NCI-H748 (cell line): ENCODE measurements at regions not wholly inside any gene's neighbourhood (a gene's known extent, or its start where the extent isn't known, plus 50 kb on each side); places are given as distances from the start of the nearest gene placed in this dataset.
A peak's percentile ranks its signal among the peaks of the same experiment; 100 is the strongest.
"Not testable (repeated sequence)": the region's sequence is repeated elsewhere in the genome, so short reads cannot be mapped to it uniquely, and the experiment has no call there.

ENCODE experiments used
- DNase-seq: peaks from one replicate; lab custom pipeline; 2025; ENCODE audit not compliant: unreplicated experiment; lab: John Stamatoyannopoulos, UW

DNA sequence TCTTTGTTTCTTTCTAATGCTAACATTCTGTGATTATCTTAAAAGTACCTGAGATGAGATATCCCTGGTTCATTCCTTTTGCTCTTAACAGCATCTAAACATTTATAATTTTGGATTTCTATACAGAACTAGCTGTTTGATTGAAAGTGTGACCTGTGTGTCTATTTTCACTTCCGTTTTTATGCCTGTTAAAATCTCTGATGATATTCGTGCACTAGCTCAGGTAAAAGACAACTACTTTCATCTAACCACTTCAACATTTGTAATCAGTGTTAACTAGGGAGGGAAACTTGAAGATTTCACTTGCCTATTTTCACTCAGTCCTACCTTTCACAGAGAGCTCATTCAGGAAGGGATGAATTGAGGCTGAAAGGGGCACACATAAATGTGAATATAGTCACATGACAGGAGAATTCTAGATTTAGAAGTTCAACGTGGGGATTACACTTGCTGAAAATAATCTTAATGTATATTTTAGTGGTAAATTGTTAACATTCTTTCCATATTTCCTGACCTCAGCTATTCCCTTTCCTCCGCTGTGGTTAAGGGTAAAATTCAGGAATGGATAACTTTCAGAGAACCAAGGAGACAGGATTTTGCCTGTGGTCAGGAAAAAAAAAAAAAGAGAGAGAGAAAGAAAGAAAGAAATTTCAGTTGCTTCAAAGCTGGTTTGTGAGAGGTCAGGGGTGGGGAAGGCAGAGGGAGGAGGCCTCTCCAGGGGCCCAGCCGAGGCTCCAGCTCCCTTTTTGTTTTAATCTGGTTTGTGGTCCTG lies 159.8 kb upstream of the TSC22D2 start:
- no peak for DNase-seq

DNA sequence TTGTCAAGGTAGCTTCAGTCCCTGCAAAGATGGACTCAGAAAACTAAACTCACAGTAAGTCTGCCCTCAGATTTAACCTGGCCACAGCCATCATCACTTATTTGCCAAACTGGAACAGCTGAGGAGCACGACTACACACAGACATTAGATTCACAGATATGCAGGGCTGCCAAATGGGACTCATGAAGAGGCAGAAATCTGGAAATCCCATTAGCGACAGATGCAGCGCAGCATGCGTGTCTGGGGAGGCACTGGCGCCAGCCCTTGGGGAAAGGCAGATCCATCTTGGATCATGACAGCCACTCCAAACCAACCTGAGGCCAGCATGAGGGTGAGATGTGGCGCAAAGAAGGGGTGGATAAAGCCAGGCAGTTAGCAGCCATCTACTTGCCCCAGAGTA lies 160.7 kb upstream of the TSC22D2 start:
- DNase-seq = no peak

DNA sequence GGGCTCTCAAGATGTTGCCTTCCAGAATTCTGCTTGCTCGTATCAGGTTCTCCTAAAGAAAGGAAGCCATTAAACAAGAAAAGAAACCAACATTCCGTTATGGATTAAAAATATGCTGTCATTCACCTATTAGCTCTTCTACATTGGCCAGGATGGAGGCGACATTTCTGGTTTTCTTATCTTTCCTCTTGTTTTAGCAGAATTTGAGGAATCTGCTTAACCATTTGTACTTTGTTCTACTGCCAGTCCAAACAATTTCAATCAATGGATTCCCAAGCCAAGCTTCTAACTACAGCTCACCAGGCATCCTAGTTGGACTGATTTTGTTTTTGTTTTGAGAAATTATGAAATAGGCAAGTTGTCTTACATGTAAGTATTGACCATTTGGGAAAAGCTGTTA lies 164.6 kb upstream of the TSC22D2 start:
- no peak for DNase-seq

DNA sequence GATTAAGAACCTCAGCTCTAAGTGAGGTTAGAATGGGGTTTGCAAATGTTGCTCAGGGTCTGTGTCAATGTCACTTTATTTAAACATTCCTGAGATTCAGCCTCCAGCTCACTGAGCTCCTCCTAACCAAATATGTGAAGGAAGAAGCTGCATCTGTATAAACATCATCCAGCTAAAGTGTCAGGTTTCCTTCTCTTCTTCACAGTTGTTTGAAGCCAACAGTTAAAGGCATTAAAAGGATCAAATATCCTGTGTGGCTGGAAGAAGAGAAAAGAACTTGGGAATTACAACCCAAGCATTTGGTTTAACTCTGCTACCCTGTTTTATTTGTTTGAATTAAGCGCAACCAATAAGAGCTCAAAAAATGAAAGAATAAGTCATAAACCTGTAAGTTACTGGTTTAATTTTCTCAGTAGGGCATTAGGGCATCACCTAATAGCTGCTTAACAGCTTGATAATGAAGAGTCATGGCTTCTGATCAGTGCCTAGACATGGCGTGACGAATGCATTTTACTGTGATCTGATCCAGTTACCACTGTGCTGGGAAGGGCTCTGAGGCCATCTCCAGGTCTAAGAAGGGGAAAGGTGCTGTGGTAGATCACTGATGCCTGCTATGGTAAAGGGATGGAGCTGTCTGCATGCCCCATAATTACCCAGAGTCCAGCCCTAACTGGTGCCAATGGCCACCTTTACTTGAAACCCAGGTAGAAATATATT lies 165.7 kb upstream of the TSC22D2 start:
- peak; percentile 66 for DNase-seq

DNA sequence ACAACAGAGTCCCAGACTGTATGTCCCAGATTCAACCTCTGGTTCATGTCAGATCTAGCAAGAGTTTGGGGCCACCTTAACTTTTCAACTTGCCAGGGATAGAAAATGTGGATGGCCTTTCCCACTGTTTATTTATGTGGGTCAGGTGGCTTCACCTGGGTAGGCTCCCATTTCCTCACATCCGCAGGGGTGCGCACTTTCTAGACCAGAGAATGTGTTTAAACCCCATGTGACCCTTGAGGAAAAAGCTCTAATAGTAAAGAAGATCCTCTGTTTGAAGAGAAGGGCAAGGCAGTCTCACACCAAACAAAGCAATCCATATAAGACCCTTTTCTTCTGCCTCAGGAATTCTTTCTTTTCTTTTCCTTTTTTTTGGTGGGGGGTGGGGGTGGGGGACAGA lies 167.2 kb upstream of the TSC22D2 start:
- DNase-seq = no peak

DNA sequence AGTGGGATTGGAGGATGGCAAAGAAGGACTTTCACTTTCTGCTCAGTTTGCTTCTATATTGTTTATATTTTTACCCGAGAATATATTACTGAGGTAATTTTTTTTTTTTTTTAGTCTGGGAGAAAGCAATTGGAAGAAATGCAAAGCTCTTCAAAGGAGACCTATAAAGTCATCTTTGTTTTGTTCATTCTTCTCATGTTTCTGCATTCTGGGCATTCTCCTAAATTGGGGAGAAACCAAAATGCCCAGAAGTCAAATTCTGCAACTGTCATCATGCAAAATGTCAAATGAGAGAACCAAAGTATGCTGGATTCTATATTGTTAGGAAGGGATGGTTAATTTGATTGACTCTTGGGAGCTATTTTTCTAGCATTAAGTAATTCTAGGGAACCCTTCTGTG lies 168.3 kb upstream of the TSC22D2 start:
- no peak for DNase-seq

DNA sequence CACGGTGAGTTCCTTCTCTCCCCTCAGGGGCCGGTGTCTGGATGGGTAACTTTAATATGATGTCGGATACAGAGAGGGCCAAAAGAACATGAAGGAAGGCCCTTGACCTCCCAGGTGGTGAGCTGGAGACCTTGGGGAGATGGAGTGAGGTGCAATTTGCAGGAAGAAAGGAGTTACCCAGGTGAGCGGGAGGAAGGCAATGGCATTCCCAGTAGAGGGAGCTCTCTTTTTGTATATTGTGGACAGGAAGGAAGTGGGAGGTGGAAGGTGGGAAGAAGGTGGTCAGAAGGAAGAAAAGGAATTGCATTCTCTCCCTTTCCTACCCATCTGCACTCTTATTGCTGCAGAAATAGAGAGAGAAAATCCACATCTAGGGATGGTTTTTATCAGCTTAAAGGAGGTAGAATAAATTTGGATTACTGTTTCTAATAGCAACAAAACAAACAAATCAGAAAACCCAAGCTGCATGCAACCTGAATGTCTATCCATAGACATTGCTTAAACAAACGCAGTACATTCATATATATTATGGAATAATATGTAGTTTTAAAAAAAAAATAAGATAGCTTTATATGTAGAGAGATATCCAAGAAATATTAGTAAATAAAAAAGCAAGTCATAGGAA lies 169.0 kb upstream of the TSC22D2 start:
- DNase-seq = peak; percentile 71

DNA sequence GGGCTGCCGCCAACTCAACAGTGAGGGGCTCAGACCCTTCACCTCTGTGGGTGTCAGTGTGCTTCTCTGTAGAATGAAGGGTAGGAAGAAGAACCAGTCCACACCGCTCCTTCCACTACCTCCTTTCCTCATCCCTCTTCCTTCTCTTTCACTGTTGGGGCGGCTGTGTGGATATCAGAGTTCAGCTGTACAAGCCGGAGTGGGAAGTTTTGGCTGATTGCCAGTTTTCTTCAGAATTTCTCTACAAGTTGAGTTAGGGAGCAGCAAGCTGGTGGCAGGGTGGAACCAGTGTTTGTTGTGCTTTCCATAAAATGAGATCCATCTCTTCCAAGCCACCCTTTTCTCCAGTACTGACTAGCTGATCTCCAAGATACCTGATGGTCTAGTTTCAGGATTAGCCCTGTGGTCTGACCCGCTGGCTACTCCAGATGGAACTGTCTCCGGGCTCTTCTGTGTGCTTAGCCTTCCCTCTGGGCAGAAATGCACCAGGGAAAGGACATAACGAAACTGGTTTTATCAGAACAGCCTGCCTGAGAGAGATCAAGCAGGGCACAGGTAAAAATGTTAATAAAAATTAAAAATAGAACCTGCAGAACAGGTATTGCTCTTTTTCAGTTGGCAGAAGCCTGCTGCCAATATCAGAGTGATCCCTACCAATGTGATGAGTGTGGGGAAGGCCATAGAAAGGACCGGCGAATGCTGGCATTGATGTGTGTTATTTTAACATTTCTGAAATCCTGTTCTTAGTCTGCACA lies 169.9 kb upstream of the TSC22D2 start:
- DNase-seq = no peak

DNA sequence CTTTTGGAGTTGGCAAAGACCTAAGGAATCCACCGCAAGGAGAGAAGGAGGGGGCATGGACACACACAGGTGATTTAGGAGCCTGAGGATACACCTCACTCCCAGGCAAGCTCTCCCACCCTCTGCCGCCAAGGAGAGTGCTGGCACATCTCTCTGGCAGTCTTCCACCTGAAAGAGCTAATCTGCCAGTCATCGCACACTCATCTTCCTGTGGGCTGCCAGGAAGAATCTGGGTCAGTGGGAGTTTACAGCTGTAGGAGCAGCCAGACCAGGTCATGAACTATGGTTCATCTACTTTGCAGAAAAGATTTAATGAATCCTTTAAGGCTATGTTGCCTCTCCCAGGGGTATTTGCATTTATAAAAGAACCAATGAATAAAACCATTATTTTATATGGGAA lies 170.6 kb upstream of the TSC22D2 start:
- DNase-seq = no peak

DNA sequence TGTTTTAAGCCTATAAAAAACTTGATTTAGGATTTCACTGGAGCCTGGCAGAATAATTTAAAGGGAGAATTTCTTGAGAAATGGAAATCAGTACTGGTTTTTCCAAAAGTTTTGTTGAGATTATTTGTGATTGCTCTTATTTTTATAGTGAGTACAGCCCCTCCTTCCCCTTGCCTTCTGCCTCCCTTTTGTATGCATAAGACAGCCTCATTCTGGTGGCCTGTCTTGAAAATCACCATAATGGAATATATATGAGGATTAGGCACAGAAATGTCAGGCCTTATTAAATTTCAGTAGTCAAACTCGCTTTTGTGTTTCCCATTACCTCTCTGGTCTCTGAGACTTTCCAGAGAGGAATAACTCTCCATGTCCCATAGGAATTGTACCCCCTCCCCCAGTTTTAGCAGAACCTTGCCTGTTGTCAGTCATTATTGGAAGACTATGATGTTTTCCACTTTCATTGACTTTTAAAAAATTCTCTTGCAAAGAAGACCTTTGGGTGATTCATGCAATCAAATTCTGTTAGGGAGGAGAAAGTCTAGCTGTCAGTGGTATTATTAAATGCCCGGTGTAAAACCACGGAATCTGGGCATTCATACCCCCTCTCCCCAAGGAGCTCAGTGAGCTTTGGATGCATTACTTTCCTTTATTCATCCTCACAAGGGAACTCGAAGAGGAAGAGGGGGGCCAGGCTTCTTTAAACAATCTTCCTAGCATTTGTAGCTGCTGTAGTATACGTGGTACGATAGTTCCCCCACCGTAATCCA lies 171.6 kb upstream of the TSC22D2 start:
- no peak for DNase-seq

DNA sequence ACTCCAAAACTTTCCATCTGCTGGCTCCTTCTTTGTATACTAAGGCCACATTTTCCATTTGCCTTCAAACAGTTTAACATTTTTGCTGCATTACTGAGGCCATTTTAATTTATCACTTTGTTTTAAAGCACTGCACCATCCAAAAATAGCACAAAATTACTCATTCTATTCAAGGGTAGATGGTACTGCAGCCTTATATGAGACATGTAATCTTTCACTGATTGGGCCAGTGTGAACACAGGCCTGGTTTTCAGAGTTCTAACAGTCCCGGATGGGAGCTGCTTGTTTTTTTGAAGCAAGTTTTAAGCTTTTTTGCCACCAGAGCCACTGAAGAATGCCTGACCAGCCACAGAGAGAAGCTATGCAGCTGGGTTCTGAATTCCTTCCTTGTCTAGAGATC lies 172.3 kb upstream of the TSC22D2 start:
- DNase-seq = no peak

DNA sequence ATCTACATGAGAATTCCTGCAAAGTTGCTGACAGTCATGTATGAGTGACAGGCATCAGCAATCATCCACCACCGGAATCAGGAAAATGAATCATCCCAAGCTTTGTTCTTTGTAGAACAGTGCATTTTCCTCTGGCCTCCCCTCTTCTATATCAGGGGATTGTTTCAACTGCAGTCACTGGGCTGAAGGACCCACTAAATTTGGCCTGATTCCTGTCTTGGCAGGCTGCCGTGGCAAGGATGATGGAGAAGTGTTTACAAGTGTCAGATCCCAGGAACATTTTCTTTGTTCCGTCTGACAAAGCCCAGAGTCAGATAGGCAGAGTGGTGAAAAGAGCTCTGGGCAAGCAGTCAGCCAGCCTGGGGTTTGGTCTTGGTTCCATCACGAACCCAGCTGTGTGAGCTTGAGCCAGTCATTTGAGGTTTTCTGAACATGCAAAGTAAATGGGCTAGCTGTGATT lies 175.1 kb upstream of the TSC22D2 start:
- no peak for DNase-seq

DNA sequence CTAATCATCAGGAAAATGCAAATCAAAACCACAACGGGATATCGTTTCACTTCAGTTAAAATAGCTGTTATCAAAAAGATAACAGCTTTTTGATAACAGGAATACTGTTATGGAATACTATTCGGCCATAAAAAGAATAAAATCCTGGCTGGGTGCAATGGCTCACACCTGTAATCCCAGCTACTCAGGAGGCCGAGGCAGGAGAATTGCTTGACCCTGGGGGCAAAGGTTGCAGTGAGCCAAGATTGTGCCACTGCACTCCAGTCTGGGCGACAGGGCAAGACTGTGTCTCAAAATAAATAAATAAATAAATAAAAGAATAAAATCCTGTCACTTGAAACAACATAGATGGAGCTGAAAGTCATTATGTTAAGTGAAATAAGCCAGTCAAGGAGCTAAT lies 178.1 kb upstream of the TSC22D2 start:
- DNase-seq = no peak

DNA sequence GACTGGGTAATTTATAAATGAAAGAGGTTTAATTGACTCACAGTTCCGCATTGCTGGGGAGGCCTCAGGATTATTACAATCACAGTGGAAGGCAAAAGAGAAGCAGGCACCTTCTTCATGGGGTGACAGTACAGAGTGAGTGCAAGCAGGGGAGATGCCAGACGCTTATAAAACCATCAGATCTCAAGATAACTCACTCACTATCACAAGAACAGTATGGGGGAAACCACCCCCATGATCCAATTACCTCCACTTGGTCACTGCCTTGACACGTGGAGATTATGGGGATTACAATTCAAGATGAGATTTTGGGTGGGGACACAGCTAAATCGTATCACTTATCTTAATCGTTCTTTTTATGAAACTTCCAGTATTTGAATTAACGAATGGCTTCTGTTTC lies 179.5 kb upstream of the TSC22D2 start:
- DNase-seq = not testable (repeated sequence)

DNA sequence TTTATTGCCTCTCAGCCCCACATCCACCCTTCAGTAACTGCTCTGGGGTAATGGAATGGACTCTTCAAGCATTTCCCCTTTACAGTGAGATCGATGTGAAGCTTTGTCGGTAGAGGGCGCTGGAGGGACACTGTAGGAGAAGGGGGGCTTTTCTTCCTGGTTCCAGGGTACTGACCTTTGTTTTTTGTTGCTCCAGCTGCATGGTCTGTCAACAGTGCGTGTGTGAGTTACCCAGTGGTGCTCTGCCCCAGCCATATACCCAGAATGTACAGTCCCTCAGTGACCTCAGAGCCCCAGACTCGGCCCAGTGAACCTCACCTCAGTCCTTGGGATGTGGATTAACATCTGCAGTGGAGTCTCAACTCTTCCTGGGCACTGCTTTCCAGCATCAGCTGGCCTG lies 180.3 kb upstream of the TSC22D2 start:
- peak; percentile 68 for DNase-seq

DNA sequence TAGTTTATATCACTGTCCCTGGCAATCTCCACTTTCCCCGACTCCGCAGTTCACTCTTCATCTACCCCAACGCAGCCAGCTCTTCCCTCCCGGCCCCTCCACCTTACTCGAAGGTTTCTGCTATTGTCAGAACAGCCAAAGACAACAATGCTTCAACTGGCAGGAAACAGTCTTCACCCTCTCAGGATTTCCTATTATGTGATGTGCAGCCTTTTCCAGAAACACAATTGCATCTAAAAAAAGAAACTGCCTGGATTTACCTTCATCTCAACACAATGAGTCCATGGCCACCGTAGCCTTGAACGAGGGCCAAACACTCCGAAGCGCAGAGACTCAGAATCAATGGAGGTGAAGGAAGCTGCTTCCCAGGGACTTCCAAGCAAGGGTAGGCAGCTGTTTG lies 182.1 kb upstream of the TSC22D2 start:
- no peak for DNase-seq

DNA sequence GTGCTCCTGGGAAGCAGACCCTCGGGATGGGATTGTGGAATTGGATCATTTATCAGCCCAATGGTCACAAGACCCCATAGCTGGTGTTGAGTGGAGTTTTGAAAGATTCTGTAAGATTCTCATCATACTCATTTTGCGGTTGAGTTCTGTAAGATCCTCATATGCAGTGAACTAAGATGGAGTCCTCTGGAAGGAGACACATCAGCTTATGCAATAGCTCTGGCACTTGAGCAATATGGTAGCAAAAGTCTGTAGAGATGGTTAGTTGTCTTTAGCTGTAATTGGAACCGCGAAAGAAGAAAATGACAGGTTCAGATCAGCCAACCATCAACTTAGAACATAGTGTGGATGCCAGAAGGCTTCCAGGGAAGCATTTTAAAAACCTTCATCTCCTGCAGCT lies 184.5 kb upstream of the TSC22D2 start:
- DNase-seq = no peak

DNA sequence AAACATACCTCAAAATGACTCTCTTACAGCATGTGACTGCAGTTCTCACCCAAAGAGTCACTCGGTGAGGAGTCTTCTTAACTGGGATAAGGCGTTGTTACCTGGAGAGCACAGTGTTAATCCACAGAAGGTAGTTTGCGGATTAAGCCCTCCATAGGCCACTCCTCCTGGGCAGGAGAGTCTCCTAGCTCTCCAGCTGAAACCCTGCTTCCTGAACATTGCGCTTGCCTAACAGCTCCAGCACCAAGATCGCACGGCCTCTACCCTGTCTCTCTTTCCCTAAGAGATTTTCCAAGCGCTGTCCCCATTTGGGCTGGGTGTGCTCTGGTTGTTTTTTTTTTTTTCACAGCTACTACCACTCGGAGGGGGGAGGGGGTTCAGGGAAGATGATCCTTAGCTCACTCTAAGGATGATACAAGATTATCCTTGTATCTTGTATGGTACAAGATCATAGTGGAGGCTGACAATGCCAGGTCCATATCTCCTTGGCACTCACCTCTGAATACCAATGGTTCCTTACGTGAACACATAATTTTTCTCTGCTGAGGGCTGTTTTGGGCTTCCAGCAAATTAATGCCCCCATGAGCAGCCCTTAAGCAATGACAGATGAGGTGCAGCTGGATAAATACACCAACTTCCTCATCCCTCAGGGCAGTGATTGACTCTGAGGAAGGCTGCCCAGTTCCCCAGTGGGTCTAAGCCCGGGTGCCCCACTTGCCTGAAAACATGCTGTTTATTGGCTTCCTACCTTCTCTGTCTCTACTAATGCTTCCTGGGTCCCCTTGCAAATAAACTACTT lies 185.2 kb upstream of the TSC22D2 start:
- no peak for DNase-seq

DNA sequence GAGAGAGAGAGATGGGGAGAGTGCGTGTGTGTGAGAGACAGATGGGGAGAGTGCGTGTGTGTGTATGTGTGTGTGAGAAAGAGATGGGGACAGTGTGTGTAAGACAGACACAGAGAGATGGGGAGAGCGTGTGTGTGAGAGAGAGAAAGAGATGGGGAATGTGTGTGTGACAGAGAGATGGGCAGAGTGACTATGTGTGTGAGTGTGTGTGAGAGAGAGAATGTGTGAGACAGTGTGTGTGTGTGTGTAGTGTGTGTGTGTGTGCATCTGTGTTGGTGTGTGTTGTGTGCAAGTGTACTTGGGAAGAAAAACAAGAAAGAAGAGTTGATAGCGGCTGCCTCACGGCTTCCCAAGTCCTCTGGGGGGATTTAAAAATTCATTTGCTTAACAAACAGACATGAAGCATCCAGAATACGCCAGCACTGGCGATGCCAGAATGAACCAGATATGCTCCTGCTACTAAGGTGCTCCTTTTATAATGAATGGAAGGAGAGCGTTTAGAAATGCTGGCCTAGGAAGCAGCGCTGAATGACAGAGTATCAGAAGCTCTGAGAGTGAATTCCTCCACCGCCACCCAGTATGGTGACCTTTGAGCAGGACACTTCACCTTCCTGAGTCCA lies 186.1 kb upstream of the TSC22D2 start:
- DNase-seq = no peak
